ENCODE measurements at regions not wholly inside any gene's neighbourhood (a gene's known extent, or its start where the extent isn't known, plus 50 kb on each side); places are given as distances from the start of the nearest gene placed in this dataset.

- no peak for DNase-seq (ENCODE audit: low read depth)
Measured at GRCh38 chr1:101683136-101683535, 313.6 kb downstream of the OLFM3 start.

- peak; percentile 72 for DNase-seq (ENCODE audit: low read depth)
Measured at GRCh38 chr1:101683561-101683960, 313.2 kb downstream of the OLFM3 start.

- peak; percentile 16 for DNase-seq (ENCODE audit: low read depth)
Measured at GRCh38 chr1:101697072-101697471, 299.7 kb downstream of the OLFM3 start.

GRCh38 chr1:101698681-101699080 is 298.0 kb downstream of the OLFM3 start:
- DNase-seq (ENCODE audit: low read depth): no peak

GRCh38 chr1:101704895-101705294 is 291.8 kb downstream of the OLFM3 start:
- no peak for DNase-seq (ENCODE audit: low read depth)

- DNase-seq (ENCODE audit: low read depth): no peak
Measured at GRCh38 chr1:101706366-101706765, 290.4 kb downstream of the OLFM3 start.

- no peak for DNase-seq (ENCODE audit: low read depth)
Measured at GRCh38 chr1:101709721-101710120, 287.0 kb downstream of the OLFM3 start.

GRCh38 chr1:101713760-101714159 is 283.0 kb downstream of the OLFM3 start:
- DNase-seq (ENCODE audit: low read depth): no peak

- no peak for DNase-seq (ENCODE audit: low read depth)
Measured at GRCh38 chr1:101723415-101723814, 273.3 kb downstream of the OLFM3 start.

- DNase-seq (ENCODE audit: low read depth): no peak
Measured at GRCh38 chr1:101728029-101728428, 268.7 kb downstream of the OLFM3 start.

GRCh38 chr1:101730559-101730958 is 266.2 kb downstream of the OLFM3 start:
- no peak for DNase-seq (ENCODE audit: low read depth)

GRCh38 chr1:101732261-101732660 is 264.5 kb downstream of the OLFM3 start:
- no peak for DNase-seq (ENCODE audit: low read depth)

GRCh38 chr1:101733340-101733739 is 263.4 kb downstream of the OLFM3 start:
- DNase-seq (ENCODE audit: low read depth): no peak

- DNase-seq (ENCODE audit: low read depth): peak; percentile 10
Measured at GRCh38 chr1:101738475-101738874, 258.3 kb downstream of the OLFM3 start.

GRCh38 chr1:101739146-101739545 is 257.6 kb downstream of the OLFM3 start:
- DNase-seq (ENCODE audit: low read depth): no peak

GRCh38 chr1:101739826-101740330 is 256.8 kb downstream of the OLFM3 start:
- no peak for DNase-seq (ENCODE audit: low read depth)

GRCh38 chr1:101741910-101742309 is 254.8 kb downstream of the OLFM3 start:
- DNase-seq (ENCODE audit: low read depth): no peak

- DNase-seq (ENCODE audit: low read depth): no peak
Measured at GRCh38 chr1:101742509-101742908, 254.2 kb downstream of the OLFM3 start.

GRCh38 chr1:101745551-101746270 is 251.0 kb downstream of the OLFM3 start:
- no peak for DNase-seq (ENCODE audit: low read depth)

GRCh38 chr1:101748077-101748476 is 248.6 kb downstream of the OLFM3 start:
- no peak for DNase-seq (ENCODE audit: low read depth)

Data from myocyte (in vitro differentiated cells).